ENCODE measurements at regions not wholly inside any gene's neighbourhood (a gene's known extent, or its start where the extent isn't known, plus 50 kb on each side); places are given as distances from the start of the nearest gene placed in this dataset.

DNA sequence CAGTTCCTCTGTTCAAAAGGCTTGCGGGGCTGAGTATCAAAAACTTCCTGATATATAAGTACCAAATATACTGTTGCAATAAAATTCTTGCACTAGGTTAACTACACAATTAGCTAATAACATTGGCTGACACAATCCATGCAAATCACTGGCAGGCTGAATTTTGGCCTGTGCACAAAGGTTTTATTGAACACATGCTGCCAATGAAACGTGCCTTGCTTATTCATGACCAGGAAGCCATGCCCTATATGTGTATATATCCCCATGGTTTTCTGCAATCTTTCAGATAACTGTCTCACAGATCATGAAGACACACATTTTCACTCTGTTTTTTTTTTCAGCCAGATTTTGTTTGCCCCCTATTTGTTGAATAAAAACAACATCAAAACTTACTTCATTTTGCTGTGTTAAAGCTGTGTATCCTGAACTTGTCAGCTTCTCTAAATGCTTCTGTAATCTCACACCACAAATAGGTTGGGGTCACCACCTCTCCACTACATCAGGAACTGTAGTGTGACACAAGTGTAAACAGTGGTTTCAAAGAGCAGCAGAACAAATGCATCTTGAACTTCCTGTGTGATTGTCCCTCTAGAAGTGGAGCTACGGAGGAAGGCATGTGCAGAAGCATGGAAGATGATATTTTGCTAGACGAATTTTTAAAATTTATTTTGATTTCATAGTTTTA is 920.7 kb upstream of the NR2F2 start:
- TF ChIP-seq KDM5A (IDR thresholded peaks at IDR 0.05; ENCODE audit: low read length) = no peak
- no peak for TF ChIP-seq POLR2AphosphoS5 (IDR thresholded peaks at IDR 0.05; ENCODE audit: low read depth, low read length)
- TF ChIP-seq, protein P1, sequence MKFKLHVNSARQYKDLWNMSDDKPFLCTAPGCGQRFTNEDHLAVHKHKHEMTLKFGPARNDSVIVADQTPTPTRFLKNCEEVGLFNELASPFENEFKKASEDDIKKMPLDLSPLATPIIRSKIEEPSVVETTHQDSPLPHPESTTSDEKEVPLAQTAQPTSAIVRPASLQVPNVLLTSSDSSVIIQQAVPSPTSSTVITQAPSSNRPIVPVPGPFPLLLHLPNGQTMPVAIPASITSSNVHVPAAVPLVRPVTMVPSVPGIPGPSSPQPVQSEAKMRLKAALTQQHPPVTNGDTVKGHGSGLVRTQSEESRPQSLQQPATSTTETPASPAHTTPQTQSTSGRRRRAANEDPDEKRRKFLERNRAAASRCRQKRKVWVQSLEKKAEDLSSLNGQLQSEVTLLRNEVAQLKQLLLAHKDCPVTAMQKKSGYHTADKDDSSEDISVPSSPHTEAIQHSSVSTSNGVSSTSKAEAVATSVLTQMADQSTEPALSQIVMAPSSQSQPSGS (IDR thresholded peaks at IDR 0.05; ENCODE audit: low read length) = no peak
- TF ChIP-seq, protein P2, sequence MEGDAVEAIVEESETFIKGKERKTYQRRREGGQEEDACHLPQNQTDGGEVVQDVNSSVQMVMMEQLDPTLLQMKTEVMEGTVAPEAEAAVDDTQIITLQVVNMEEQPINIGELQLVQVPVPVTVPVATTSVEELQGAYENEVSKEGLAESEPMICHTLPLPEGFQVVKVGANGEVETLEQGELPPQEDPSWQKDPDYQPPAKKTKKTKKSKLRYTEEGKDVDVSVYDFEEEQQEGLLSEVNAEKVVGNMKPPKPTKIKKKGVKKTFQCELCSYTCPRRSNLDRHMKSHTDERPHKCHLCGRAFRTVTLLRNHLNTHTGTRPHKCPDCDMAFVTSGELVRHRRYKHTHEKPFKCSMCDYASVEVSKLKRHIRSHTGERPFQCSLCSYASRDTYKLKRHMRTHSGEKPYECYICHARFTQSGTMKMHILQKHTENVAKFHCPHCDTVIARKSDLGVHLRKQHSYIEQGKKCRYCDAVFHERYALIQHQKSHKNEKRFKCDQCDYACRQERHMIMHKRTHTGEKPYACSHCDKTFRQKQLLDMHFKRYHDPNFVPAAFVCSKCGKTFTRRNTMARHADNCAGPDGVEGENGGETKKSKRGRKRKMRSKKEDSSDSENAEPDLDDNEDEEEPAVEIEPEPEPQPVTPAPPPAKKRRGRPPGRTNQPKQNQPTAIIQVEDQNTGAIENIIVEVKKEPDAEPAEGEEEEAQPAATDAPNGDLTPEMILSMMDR (IDR thresholded peaks at IDR 0.05; ENCODE audit: control extremely low read depth in 1 of 3, insufficient read depth in 1 of 3, low read depth in 1 of 3, low read length in 3 of 3) = no peak
- TF ChIP-seq CHD2 (IDR thresholded peaks at IDR 0.05; ENCODE audit: low read length) = no peak

All from H1 (cell line).